Activated CD4-positive, alpha-beta T cell treated with anti-CD3 and anti-CD28 coated beads, Interleukin-2, Interleukin-4, amounts not matched to agents 100 ng/mL and 50 ng/mL, durations not matched to agents 16 hours and 8 hours (primary cell): ENCODE measurements at regions not wholly inside any gene's neighbourhood (a gene's known extent, or its start where the extent isn't known, plus 50 kb on each side); places are given as distances from the start of the nearest gene placed in this dataset.

Source experiments
- DNase-seq: peaks from one replicate; pipeline ENCODE4 v3.0.0-alpha.2; 2020; ENCODE audit warnings: low spot score

DNA sequence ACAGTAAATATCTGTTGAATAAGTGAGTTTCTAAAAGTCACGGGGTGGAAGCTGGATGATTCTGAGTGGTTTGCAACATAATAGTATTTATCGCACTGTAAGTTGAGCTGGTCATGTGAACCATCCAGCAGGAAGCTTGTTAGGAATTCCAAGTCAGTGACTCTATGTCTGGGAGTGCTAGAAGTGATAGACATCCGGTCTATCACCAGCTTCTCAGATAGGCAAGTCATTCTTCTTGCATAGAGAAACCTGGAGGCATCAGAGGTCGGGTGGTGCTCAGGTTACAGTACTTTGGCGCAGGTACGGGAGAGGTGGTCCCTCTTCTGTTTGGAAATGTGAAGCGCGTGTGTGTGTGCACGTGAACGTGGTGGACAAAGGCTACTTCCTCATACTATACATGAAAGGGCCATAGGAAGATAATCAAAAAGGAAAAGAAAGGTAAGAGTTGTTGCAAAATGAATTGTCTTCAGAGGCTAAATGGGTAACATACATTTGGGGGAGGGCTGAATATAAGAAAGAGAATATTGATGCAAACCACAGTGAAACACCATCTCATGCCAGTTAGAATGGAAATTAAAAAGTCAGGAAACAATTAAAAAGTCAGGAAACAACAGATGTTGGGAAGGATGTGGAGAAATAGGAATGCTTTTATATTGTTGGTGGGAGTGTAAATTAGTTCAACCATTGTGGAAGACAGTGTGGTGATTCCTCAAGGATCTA is 299.3 kb upstream of the ZFP64 start:
- DNase-seq, result no peak

DNA sequence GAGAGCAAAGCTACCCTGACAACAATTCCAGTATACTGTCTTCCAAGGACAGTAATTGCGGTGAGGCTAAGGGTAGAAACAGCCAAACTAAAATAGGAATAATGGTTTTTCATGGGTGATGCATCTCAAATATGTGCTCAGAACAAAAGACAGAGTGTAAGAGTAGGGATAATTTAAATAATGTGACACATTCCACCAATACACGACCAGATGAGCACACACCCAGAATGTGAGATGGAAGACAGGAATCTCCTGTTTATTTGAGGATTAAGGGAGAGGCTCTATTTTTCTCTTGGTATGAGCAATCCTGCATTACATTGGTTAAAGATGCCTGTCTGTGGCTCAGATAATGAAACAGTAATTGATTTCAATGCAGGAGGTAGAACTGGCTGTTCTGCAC is 292.9 kb upstream of the ZFP64 start:
- no peak for DNase-seq

- no peak for DNase-seq
These were observed 291.8 kb upstream of the ZFP64 start for GRCh38 chr20:52483382-52483781.

DNA sequence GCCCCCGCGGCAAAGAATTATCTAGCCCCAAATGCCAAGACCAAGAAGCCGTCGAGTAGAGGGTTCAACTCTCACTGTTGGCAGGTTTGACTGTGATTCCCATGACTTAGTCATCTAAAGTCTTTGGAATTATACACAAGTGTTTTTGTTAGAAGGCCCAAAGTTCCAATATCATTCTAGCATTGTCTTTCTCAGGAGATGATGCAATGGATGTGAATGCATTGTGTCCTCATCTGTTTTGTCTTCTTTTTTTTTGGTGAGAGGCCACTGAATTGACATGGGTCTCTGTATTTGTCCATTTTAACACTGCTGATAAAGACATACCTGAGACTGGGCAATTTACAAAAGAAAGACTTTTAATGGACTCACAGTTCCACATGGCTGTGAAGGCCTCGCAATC is 290.5 kb upstream of the ZFP64 start:
- no peak for DNase-seq

GRCh38 chr20:52481443-52481842 is 289.9 kb upstream of the ZFP64 start:
- no peak for DNase-seq

- DNase-seq, result no peak
These were observed 284.6 kb upstream of the ZFP64 start for GRCh38 chr20:52476074-52476750.

DNA sequence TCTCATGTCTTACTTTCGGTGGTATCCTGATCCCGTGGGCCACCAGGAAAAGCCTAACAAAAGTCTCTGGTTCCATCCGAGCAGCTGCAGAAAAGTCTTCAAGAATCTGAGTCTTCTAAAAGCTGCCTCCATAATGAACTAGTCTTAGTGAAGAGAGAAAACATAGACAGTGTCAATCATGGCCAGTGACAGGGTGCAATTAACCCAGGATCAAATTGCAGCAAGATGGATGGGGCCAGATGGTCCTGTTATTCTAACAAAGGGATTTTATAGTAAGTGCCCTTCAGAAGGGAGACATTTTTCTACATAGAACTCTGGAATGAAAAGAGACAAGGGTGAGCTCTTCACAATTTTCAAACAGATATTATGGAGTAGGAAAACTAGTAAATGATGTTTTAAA is 281.6 kb upstream of the ZFP64 start:
- DNase-seq, result no peak

GRCh38 chr20:52470561-52470960 is 279.0 kb upstream of the ZFP64 start:
- no peak for DNase-seq

- no peak for DNase-seq
These were observed 277.5 kb upstream of the ZFP64 start for GRCh38 chr20:52469128-52469527.

GRCh38 chr20:52465991-52466390 is 274.4 kb upstream of the ZFP64 start:
- no peak for DNase-seq

DNA sequence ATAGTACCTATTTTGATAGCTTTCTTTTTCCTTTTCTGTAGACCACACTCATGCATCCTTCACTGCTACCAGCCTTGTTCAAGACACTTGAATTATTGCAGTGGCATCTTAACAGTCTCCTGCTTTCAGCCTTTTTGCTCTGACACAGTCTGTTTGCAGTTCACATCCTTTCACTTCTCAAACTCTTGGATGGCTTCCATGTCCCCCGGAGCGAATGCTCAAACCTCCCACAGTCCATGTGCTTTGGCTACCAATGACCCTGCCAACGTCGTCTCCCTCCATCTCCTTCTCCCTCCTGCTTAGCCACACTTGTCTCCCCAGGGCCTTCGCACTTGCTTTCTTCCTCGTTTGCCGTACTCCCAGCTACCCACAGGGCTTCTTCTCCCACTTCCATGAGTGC is 270.0 kb upstream of the ZFP64 start:
- no peak for DNase-seq

DNA sequence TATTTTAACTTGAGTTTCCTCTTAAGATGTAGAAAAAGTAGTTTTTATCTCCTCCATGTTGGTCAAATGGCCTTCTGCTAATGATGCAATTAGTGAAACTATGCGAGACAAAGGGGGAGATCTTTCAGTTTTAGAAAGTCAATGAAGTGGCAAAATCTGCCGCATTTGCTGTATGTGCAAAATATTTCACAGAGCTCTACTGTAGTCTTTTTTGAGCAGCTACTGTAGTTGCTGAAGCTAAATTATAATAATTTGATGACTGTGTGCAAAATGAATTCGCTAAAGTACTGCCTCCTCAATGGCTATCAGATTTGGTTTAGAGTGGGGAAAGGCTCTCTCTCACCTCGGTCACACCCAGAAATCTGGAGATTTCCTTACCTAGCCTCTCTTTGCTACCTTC is 267.6 kb upstream of the ZFP64 start:
- DNase-seq, result no peak

- DNase-seq, result no peak
These were observed 266.2 kb upstream of the ZFP64 start for GRCh38 chr20:52457826-52458225.

DNA sequence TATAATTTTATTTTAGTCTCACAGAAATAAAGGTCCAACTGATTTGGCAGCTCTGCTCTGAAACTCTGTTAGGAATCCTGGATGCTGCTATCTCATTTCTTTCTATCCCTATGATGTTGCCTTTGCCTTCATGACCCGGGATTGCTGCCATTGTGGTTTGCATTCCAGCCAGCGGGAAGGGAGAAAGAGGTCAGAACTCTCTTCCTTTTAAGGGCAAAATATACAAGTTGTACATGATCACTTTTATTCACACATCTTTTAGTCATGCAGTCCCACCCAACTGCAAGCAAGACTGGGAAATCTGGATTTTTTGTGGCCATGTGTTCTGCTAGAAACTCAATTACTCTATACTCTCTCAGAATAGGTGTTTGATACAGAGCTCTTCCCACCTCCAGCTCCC is 263.1 kb upstream of the ZFP64 start:
- no peak for DNase-seq

DNA sequence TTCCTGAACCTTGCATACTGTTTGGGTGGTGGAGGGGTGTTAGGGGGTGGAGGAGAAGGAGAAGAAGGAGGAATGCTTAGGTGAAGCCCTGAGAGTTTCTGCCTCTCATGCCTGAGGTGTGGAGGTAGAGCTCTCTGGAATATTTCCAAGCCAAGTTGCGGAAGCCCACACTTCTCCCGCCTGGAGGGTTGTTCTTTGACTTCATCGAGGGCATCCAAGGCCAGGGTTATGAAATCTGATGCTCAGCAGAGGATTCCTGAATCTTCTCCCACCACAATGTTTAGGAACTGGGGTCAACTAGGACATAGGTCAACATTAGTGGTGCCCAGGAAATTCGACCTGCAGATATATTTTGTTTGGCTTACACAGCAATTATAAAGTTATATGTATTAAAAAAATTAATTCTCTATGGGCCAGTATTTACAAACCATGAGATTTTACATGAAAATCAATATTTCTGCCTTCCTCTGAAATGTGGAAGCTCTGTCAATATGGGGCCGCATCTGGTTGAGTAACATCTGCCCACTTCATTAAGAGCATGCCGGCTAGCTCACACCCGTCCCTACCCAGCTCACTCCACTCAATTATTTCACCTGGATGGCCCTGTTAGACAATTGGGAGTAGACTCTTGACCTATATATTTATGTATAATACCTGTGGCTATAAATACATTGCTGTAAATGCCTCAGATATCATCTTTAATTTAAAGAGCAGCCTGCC is 257.1 kb upstream of the ZFP64 start:
- no peak for DNase-seq

DNA sequence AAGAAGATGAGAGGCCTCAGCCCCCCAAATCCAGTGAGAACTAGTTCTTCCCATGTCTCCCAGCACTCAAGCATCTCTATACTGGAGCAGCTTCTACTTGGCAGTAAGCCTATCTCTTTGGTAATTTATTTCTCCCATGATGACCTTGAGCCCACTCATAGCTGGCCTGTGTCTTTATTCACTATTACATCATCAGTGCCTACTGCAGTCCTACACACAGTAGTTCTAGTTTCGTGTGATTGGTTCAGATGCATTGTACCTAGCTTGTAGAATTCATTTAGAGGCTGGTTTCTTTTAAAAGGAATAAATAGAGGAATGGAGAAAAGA is 255.6 kb upstream of the ZFP64 start:
- DNase-seq, result no peak

GRCh38 chr20:52446421-52447224 is 255.0 kb upstream of the ZFP64 start:
- DNase-seq, result no peak

GRCh38 chr20:52444455-52444854 is 252.9 kb upstream of the ZFP64 start:
- no peak for DNase-seq

DNA sequence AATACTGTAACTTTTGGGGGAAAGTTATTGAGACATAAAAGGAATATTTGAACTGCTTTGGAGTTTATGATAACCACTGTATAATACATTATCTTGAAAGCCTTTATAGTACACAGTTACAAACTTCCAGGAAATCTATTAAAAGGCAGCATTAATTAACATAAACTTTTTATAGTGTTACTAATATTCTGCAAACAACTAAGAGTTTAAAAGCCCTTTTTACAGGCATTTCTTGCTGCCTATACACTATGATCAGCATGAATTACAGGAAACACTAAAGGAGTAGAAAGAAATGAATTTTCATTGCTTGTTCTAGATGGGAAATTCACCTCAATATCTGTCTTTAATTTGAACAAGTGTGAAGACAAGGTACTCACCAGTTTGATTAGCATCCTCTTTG is 252.3 kb upstream of the ZFP64 start:
- no peak for DNase-seq

DNA sequence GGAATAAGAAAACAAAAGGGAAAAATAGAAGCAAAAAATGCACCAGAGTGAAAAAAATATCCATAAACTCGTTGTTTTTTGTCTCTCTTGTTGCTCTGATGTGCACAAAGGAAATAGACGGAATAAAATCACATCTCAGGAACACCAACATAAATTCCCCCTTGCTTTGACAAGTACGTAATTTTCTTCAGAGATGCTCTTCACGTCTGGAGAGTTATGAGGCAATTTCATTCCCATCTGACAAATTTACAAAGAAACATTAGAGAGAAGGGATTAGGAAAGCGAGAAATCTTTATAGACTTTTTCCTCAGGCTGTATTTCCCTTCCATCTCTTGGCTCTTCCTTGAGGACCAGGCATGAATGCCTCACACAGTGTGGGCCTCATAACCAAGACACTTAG is 250.1 kb upstream of the ZFP64 start:
- DNase-seq, result no peak

DNA sequence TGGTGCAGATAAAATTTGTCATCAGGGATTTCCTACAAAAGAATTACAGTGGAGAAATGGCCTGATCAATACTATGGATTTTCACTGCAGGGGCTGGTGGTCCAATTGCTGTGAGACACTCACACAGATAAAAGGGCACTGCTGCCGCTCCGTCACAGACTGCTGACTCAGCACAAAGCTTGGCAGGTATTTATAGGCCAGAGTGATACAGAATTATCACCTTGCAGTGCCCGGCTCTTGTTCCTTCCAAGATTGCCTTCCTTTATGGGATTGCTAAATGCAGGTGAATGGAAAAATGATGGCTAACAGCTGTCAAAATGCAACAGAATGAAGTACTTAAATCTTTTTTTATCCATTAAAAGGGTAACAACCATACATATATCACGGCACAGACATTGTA is 247.8 kb upstream of the ZFP64 start:
- no peak for DNase-seq

- no peak for DNase-seq
These were observed 246.9 kb upstream of the ZFP64 start for GRCh38 chr20:52438326-52438963.
